Calu3 (cell line): ENCODE measurements at regions not wholly inside any gene's neighbourhood (a gene's known extent, or its start where the extent isn't known, plus 50 kb on each side); places are given as distances from the start of the nearest gene placed in this dataset.

Source experiments
- BruUV-seq: library from RNA; stranded (reverse); fragments of 400-500 nt; replicated peaks from 2 replicates; lab custom pipeline; 2021; lab: Mats Ljungman, UMichigan
- CTCF ChIA-PET: fragments of 300-600 bp; sonication (Branson Sonifier 250); formaldehyde crosslinking; loops from one replicate; lab custom pipeline; 2022; ENCODE audit warnings: antibody characterized with exemption; lab: Charles Lee
- DNase-seq: peaks from one replicate; pipeline ENCODE4 v3.0.0; 2022
- H3K27ac Mint-ChIP-seq: one replicate; pipeline ENCODE4 v1.8.0; 2022; ENCODE audit warnings: mixed read lengths; ENCODE audit not compliant: unreplicated experiment
- H3K27me3 Mint-ChIP-seq: one replicate; pipeline ENCODE4 v1.8.0; 2022; ENCODE audit warnings: mixed read lengths; ENCODE audit not compliant: unreplicated experiment
- H3K36me3 Mint-ChIP-seq: one replicate; pipeline ENCODE4 v1.8.0; 2022; ENCODE audit warnings: mild to moderate bottlenecking, moderate library complexity, mixed read lengths; ENCODE audit not compliant: insufficient read depth, unreplicated experiment
- H3K4me1 Mint-ChIP-seq: one replicate; pipeline ENCODE4 v1.8.0; 2022; ENCODE audit warnings: mild to moderate bottlenecking, low read depth, mixed read lengths; ENCODE audit not compliant: unreplicated experiment
- H3K4me3 Mint-ChIP-seq: one replicate; pipeline ENCODE4 v1.8.0; 2022; ENCODE audit warnings: mild to moderate bottlenecking, low read depth, moderate library complexity, mixed read lengths; ENCODE audit not compliant: unreplicated experiment
- H3K9me3 Mint-ChIP-seq: one replicate; pipeline ENCODE4 v1.8.0; 2022; ENCODE audit warnings: low read depth, mixed read lengths; ENCODE audit not compliant: unreplicated experiment
- intact Hi-C: fragments of 100-400 bp; cut with micrococcal nuclease; formaldehyde crosslinking; loops from one replicate; pipeline ENCODE4 v1.10.0; 2022; ENCODE audit not compliant: unreplicated experiment
- TF ChIP-seq, protein P1 (sequence below): fragments of 200-600 bp; IDR thresholded peaks from one replicate; pipeline ENCODE4 v1.8.0; 2022; ENCODE audit warnings: antibody characterized with exemption; ENCODE audit not compliant: unreplicated experiment

DNA sequence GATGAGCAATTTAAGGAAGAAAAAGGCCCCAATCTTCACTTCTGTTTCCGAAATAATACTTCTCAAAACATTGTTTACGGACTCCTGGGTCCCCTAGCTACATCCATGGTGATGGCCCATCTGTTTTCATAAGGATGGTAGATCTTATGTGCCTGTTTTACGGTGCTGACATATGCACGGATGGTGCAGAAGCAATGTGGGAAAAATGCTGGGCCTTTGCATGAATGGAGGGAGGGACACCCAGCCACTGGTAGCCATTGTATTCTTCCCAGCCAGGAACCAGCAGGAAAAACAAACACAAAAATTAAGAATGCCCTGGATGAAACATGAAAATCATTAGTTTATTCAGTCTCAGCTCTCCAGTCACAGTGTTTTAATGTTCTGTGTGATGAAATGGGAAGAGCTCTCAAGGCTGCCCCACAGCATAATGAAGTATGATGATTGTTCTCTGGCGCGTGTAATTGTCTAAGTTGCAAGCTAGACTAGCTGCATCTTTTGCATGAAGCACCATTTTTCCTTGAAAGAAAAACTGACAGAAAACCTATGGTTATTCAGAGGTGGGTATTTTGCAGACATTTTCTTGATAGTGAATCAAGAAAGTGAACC, 1201.1 kb upstream of the SLC10A2 start:
- DNase-seq: no peak
- Mint-ChIP-seq H3K4me1 (no peaks in the 10 kb centered on the region), H3K9me3 (peaks cover 5% of the 10 kb centered on the region), H3K36me3 (no peaks in the 10 kb centered on the region), H3K27ac (no peak overlapping the region), H3K4me3 (no peak overlapping the region), H3K27me3 (no peaks in the 10 kb centered on the region)
- intact Hi-C loops: no loop called here
- TF ChIP-seq, protein P1, sequence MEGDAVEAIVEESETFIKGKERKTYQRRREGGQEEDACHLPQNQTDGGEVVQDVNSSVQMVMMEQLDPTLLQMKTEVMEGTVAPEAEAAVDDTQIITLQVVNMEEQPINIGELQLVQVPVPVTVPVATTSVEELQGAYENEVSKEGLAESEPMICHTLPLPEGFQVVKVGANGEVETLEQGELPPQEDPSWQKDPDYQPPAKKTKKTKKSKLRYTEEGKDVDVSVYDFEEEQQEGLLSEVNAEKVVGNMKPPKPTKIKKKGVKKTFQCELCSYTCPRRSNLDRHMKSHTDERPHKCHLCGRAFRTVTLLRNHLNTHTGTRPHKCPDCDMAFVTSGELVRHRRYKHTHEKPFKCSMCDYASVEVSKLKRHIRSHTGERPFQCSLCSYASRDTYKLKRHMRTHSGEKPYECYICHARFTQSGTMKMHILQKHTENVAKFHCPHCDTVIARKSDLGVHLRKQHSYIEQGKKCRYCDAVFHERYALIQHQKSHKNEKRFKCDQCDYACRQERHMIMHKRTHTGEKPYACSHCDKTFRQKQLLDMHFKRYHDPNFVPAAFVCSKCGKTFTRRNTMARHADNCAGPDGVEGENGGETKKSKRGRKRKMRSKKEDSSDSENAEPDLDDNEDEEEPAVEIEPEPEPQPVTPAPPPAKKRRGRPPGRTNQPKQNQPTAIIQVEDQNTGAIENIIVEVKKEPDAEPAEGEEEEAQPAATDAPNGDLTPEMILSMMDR: no peak
- no TSS peak for BruUV-seq
- CTCF ChIA-PET: no interaction called here

DNA sequence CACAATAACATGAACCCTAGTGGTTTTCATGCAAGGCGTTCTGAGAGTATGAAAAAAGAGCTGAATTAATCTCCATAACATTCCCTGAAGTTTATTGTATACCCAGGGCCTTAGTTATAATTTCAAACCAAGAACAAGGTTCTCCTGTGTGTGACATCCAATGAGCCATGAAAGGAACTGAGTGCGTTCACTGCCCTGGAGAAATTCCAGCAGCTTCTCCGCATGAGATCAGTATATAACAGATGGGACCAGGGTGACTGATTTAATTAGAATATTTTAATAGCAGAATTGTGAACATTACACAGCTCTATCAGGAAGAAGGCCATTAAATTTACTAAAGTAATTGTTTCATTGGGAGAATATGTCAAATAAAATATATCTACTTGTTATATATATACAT, 1190.5 kb upstream of the SLC10A2 start:
- intact Hi-C loops: no loop called here
- Mint-ChIP-seq H3K27ac (no peak overlapping the region), H3K9me3 (no peaks in the 10 kb centered on the region), H3K27me3 (no peaks in the 10 kb centered on the region), H3K4me1 (no peaks in the 10 kb centered on the region), H3K36me3 (no peaks in the 10 kb centered on the region), H3K4me3 (no peak overlapping the region)
- CTCF ChIA-PET: no interaction called here
- BruUV-seq: no TSS peak
- DNase-seq: no peak
- TF ChIP-seq, protein P1: no peak

DNA sequence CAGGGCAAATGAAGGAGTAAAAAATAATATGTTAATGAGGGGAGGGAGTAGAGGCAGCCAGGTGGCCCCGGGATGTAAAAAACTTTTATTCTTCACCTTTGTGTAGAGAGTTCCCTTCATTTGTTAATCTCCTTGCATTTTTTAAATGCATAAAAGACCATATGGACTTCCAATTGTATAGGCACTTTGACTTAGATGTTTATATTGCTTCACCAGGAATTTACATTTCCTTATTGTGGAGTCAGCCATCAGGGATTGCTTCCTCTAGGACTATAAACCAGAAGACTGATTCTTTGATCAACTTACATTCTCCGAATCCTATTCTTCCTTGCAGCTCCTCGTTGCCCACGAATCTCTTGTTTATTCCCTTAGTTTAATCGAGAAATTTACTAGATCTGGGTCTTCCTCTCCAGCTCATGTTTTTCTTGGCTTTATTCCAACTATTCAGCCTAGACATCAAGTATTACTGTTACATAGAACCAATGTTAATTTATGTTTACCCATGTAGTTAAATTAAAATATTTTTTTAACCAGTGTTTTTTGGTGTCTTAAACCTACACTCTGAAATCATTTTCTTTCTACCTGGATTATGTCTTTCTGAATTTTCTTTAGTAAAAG, 1187.0 kb upstream of the SLC10A2 start:
- intact Hi-C loops: no loop called here
- H3K4me1 Mint-ChIP-seq: no peaks in the 10 kb centered on the region
- no peak overlapping the region for H3K4me3 Mint-ChIP-seq
- CTCF ChIA-PET: no interaction called here
- no peaks in the 10 kb centered on the region for H3K36me3 Mint-ChIP-seq
- H3K27ac Mint-ChIP-seq: no peak overlapping the region
- DNase-seq: no peak
- TF ChIP-seq, protein P1: no peak
- no peaks in the 10 kb centered on the region for H3K9me3 Mint-ChIP-seq
- H3K27me3 Mint-ChIP-seq: no peaks in the 10 kb centered on the region
- BruUV-seq: no TSS peak

DNA sequence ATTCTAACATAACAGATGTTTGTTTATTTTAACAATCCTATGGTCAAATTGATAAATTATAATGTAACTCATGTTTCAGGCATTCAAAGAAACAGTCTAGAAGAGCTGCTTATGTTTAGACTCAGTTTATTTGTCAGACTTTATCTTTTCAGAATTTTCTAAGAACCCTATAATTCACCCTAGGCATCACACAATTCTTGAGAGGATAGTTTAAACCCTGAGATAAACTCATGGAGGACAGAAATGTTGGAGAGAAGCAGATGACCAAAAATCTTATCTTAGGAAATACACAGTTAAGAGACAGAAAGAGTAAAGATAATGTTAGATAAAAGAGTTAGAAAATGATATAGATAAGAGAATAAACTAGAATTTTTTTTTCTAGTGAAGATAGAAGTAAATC, 1185.7 kb upstream of the SLC10A2 start:
- Mint-ChIP-seq H3K27ac (no peak overlapping the region), H3K4me3 (no peak overlapping the region), H3K27me3 (no peaks in the 10 kb centered on the region), H3K9me3 (no peaks in the 10 kb centered on the region), H3K4me1 (no peaks in the 10 kb centered on the region), H3K36me3 (no peaks in the 10 kb centered on the region)
- intact Hi-C loops: no loop called here
- DNase-seq: no peak
- TF ChIP-seq, protein P1: no peak
- BruUV-seq: no TSS peak
- CTCF ChIA-PET: no interaction called here
